ENCODE measurements at regions not wholly inside any gene's neighbourhood (a gene's known extent, or its start where the extent isn't known, plus 50 kb on each side); places are given as distances from the start of the nearest gene placed in this dataset.

- Histone ChIP-seq H3K4me1 (no peaks in the 10 kb centered on the region), H3K27me3 (no peaks in the 10 kb centered on the region), H3K36me3 (no peaks in the 10 kb centered on the region), H3K4me3 (no peak overlapping the region), H3K27ac (no peak overlapping the region), H3K9me3 (no peaks in the 10 kb centered on the region)
- no peak for DNase-seq (ENCODE audit: extremely low spot score in 2 of 2)
- TF ChIP-seq POLR2A (IDR thresholded peaks at IDR 0.05) (no peak), POLR2AphosphoS5 (IDR thresholded peaks at IDR 0.05; ENCODE audit: insufficient read depth in 1 of 2, low read depth in 1 of 2) (no peak)
- TF ChIP-seq, protein P1, sequence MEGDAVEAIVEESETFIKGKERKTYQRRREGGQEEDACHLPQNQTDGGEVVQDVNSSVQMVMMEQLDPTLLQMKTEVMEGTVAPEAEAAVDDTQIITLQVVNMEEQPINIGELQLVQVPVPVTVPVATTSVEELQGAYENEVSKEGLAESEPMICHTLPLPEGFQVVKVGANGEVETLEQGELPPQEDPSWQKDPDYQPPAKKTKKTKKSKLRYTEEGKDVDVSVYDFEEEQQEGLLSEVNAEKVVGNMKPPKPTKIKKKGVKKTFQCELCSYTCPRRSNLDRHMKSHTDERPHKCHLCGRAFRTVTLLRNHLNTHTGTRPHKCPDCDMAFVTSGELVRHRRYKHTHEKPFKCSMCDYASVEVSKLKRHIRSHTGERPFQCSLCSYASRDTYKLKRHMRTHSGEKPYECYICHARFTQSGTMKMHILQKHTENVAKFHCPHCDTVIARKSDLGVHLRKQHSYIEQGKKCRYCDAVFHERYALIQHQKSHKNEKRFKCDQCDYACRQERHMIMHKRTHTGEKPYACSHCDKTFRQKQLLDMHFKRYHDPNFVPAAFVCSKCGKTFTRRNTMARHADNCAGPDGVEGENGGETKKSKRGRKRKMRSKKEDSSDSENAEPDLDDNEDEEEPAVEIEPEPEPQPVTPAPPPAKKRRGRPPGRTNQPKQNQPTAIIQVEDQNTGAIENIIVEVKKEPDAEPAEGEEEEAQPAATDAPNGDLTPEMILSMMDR (IDR thresholded peaks at IDR 0.05) = no peak
- intact Hi-C loops (cut with DNase I) = no loop called here
Observed at GRCh38 chr16:65294165-65294564, 172.3 kb upstream of the CDH11 start.

GRCh38 chr16:65289022-65289421, 167.2 kb upstream of the CDH11 start:
- no peak for TF ChIP-seq POLR2AphosphoS5 (IDR thresholded peaks at IDR 0.05; ENCODE audit: insufficient read depth in 1 of 2, low read depth in 1 of 2)
- TF ChIP-seq, protein P1 (IDR thresholded peaks at IDR 0.05) = no peak
- no peak for TF ChIP-seq POLR2A (IDR thresholded peaks at IDR 0.05)

GRCh38 chr16:65287307-65287706, 165.4 kb upstream of the CDH11 start:
- no peaks in the 10 kb centered on the region for H3K9me3 ChIP-seq
- no peaks in the 10 kb centered on the region for H3K27me3 ChIP-seq
- H3K4me1 ChIP-seq = no peaks in the 10 kb centered on the region
- H3K4me3 ChIP-seq = no peak overlapping the region
- no peaks in the 10 kb centered on the region for H3K36me3 ChIP-seq
- TF ChIP-seq, protein P1 (IDR thresholded peaks at IDR 0.05) = no peak
- no peak for TF ChIP-seq POLR2AphosphoS5 (IDR thresholded peaks at IDR 0.05; ENCODE audit: insufficient read depth in 1 of 2, low read depth in 1 of 2)
- no peak for TF ChIP-seq POLR2A (IDR thresholded peaks at IDR 0.05)
- no peak for DNase-seq (ENCODE audit: extremely low spot score in 2 of 2)
- intact Hi-C loops (cut with DNase I) = no loop called here
- no peak overlapping the region for H3K27ac ChIP-seq

More at GRCh38 chr16:65289022-65289421, 167.2 kb upstream of the CDH11 start:
- H3K27me3 ChIP-seq = no peaks in the 10 kb centered on the region
- intact Hi-C loops (cut with DNase I) = no loop called here
- H3K9me3 ChIP-seq = no peaks in the 10 kb centered on the region
- no peak overlapping the region for H3K27ac ChIP-seq
- H3K36me3 ChIP-seq = no peaks in the 10 kb centered on the region
- no peak overlapping the region for H3K4me3 ChIP-seq
- H3K4me1 ChIP-seq = no peaks in the 10 kb centered on the region
- no peak for DNase-seq (ENCODE audit: extremely low spot score in 2 of 2)

GRCh38 chr16:65285128-65286048, 163.5 kb upstream of the CDH11 start:
- Histone ChIP-seq H3K9me3 (no peaks in the 10 kb centered on the region), H3K27ac (no peak overlapping the region), H3K36me3 (no peaks in the 10 kb centered on the region), H3K27me3 (no peaks in the 10 kb centered on the region), H3K4me3 (no peak overlapping the region), H3K4me1 (no peaks in the 10 kb centered on the region)
- no peak for DNase-seq (ENCODE audit: extremely low spot score in 2 of 2)
- intact Hi-C loops (cut with DNase I) = no loop called here
- TF ChIP-seq, protein P1 (IDR thresholded peaks at IDR 0.05) = no peak
- TF ChIP-seq POLR2AphosphoS5 (IDR thresholded peaks at IDR 0.05; ENCODE audit: insufficient read depth in 1 of 2, low read depth in 1 of 2) (no peak), POLR2A (IDR thresholded peaks at IDR 0.05) (no peak)

GRCh38 chr16:65284626-65285025, 162.8 kb upstream of the CDH11 start:
- Histone ChIP-seq H3K36me3 (no peaks in the 10 kb centered on the region), H3K4me3 (no peak overlapping the region), H3K9me3 (no peaks in the 10 kb centered on the region), H3K27me3 (no peaks in the 10 kb centered on the region), H3K27ac (no peak overlapping the region), H3K4me1 (no peaks in the 10 kb centered on the region)
- TF ChIP-seq, protein P1 (IDR thresholded peaks at IDR 0.05) = no peak
- TF ChIP-seq POLR2AphosphoS5 (IDR thresholded peaks at IDR 0.05; ENCODE audit: insufficient read depth in 1 of 2, low read depth in 1 of 2) = no peak
- TF ChIP-seq POLR2A (IDR thresholded peaks at IDR 0.05) = no peak
- no peak for DNase-seq (ENCODE audit: extremely low spot score in 2 of 2)
- intact Hi-C loops (cut with DNase I) = no loop called here
